NCI-H460 (cell line): ENCODE measurements at regions not wholly inside any gene's neighbourhood (a gene's known extent, or its start where the extent isn't known, plus 50 kb on each side); places are given as distances from the start of the nearest gene placed in this dataset.

ENCODE experiments used
- DNase-seq: peaks from one replicate; pipeline ENCODE4 v3.0.0-alpha.2; 2016; ENCODE audit warnings: low read depth; ENCODE audit errors: extremely low read depth

DNA sequence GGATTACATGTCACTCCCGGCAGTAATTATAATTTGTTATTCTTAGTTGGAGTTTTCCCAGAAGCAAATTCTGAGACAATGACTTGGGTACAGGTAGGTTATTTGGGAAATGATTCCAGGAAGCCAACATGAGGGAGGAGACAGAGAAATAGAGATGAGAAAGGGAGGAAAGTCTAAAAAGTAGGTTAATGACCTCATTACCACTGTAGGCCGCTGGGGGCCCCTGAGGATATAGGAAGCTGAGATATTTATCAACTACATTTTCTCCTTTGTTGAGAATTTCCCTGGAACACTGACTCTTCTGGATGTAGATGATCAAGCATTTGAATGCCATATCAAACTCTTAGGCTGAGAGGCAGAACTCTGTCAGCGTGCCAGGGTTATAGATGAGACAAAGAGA lies 284.3 kb downstream of the ICOS start:
- DNase-seq, result no peak

DNA sequence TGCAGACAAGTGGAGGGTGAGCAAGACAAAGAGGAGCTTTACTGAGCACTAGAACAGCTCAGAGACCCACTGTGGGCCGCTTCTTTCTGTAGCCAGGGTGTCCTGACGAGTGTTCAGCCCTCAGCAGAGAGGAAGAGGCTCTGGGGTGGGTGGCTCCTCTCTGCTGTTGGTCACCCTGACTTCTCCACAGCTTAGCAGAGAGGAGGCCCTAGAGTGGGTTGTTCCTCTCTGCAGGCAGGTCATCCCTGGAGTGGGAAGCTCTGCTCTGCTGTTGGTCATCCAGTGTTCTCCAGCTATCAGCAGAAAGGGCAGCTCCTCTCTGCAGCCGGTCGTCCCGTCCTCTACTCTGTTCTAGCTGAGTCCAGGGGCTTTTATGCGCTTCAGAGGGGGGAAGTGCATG lies 286.5 kb downstream of the ICOS start:
- DNase-seq, result no peak

DNA sequence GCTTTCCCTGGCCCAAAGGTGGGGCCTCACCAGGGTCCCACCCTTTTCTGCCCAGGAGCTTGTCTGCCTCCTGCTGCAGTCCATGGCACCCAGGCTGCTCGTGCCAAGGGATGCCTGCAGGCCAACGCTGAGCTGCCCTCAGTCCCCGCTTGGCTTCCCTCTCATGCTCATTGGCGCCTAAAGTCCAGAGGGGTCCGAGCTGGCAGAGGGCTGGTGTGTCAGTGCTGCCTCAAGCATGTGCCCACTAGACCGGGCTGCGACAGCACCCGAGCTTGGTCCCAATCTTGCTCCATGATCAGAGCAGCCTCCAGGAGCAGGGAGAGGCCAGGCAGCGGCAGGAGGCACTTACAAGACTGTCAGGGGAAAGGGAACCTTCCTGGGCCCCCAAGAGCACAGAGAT lies 287.0 kb downstream of the ICOS start:
- no peak for DNase-seq

DNA sequence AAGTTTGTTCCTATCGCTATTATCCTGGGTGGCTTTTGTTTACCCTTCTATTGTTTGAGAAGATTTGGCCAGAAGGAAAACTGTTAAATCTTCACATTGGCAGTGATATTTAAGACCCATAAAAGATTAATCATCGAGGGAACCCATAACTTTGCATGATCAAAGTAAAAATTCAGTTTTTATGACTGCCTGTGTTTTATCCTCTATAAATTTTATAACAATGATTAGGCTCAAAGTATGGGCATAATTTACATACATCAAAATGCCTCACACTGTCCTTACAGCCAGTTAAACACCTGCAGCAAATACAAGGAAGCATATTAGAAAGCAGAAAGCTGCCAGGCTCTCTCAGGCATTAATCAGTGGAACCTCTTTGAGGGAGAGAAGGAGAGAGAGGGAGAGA lies 289.1 kb downstream of the ICOS start:
- DNase-seq, result no peak

DNA sequence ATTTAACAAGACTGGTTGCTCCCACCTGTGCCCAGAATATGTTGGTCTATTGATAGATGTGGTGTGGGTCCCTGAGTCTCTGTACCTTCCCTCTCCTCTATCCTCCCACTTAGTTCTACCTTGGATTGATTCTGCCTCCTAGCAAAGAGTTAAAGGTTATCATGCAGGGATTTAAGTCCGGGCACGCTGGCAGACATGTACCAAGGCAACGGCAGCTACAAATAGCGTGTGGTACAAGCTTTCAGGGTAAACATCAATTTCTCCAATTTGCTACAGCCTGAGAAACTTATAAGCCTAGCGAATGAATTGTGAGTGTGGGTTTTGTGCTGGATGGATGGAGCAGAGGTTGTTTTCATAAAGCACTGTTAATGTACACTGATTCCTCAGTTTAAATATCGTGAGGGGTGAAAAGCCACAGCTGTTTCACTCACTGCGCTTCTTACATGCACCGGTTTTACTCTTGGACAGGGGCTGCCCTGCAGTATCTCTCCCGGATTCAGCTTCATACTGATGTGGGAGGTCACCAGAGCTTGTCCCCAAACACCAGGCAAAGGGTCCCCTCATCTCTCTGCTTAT lies 289.8 kb downstream of the ICOS start:
- DNase-seq, result no peak

DNA sequence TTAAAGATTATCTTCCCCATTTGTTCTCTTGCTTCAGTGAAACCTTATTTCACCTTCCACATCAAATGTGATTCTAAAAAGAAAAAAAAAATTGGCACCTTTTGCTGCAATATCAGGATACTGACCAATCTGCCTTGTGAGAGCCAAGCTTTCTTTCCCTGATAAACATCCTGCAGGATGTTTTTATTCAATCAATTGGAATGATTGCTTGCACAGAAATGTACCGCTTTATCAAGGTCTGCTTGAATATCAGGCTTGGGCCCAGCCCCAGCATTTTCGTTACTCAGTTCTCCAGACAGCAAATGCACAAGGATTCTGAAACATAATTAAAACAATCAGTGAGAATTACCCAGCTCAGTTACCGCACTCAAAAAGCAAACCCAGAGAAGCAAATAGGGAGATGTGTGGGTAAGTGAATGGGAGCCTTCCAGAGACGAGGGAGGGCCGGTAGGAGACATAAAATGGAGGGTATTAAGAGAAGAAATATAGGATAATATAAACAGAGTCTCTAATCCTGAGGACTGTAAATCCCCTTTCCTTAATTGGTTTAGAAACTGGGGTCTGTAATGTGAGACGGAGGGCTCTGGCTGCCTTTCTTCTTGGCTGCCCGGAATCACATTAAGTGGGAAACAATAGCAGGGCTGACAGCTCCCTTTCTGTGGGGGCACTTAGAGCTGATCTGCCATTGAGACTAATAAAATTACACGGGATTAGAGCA lies 291.8 kb downstream of the ICOS start:
- DNase-seq, result no peak

DNA sequence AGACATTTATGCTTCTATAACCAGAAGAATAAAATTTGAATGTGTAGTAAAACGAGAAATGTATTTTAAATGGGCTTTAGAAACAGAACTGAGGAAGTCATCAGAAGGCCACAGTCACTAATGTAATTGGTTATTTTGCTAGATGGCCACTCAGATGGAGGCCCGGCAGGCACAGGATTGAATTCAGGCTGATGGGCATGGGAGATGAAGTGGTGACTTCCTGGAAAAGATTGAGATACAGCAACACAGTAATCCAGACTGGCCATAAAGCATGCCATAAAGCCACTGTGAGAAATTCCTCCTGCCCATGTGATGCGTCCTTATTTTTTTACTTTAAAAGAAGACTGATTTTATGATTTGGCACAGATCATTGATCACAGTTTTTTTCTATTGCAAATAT lies 297.7 kb downstream of the ICOS start:
- DNase-seq, result no peak

DNA sequence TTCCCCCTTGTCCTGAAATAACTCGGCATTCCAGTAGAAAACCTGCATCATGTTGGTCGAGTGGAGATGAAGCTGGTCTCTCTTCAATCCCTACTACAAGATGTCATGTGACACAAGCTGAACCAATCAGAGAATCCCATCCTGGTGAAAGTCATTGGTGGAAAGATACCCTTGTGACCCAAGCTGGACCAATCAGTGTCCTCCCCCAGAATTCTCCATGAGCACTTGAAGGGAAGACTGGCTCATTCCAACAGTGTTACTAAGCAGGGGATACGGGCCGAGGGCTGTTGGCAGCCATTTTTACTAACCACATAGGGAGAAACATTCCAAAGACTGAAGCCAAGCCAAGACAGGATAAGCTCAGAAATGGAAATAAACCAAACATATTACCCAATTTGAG lies 298.3 kb downstream of the ICOS start:
- DNase-seq, result no peak

DNA sequence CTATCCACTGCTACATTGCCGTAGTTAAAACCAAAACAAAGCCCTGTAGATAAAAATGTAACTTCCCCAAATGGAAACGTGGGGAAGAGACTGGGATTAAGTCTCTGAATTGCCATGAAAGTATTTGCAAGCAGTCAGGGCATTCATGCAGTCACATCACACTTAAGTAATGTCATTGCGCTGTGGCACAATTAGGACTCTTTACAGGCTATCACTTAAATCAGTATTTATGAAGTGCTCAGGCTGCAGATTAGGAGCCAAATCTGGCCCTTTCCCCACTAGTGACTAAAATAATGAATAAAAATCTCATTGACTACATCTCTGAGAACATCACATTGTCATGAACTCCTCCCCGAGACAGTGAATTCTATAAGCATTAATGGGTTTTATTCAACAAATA lies 300.9 kb downstream of the ICOS start:
- DNase-seq, result no peak

DNA sequence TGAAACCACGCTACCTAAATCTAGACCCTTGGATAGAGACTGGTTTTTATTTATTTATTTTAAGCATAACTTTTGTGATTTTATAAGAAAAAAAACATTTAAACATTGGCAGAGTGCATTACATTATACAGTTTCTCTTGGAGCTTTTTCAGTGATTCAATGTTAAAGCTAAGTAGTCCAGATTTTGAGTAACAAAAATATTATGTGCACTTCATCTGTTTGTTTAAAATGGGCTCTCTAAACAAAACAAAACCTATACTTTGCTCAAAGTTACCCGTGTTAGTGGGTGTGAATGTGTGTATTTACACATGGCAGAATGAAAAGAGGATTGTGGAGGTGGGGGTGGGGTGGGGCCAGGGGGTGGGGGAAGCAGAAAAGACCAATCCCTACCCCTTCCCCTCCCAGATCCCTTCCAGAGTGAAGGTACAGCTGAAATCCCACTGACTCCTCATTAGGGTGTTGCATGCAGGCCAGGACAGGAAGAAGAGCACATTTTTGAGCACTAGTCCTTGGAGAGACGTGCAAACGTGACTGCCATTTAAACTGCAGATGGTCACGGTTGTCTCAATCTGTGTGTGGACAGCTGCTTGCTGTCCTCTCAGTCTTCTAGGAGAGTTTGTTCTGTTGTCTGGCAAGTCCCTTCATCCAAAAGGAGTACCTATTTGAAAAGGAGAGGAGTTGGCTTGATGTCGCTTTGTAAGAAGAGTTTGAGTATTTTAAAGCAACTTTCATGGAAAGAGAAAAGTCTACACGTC lies 303.0 kb downstream of the ICOS start:
- DNase-seq, result no peak

DNA sequence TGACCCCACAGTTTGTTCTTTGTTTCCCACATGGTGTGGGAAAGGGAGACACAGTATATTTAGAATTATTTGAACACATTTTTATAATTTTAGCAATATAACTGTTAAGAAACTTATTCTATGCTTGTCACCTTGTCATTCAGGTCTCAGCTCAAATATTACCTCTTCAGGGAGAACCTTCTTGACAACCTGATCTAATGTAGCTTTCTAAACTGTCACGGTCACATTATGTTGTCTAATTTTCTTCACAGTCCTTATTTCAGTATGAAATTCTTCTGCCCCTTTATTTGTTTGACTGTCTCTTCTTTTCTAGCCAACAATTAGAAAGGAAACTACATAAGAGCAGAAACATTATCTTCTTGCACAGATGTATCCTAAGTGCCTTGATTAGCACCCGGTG lies 304.3 kb upstream of the PARD3B start:
- no peak for DNase-seq

DNA sequence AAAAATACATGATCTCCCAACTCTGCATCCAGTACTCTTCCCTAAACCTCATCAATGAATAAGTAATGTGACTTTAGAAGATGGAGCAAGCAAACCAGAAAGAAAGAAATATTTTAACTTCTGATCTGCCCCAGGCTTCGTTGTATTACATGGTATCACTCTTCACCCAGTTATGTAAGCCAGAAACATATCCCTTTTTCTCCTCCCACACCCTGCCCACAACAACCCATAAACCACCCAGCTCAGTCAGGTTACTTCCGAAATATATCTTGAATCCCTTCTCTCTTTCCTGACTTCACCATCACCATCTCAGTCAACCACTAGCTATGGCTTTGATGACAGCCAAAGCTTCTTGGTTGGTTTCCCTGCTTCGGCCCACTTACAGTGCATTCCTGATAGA lies 295.8 kb upstream of the PARD3B start:
- no peak for DNase-seq

DNA sequence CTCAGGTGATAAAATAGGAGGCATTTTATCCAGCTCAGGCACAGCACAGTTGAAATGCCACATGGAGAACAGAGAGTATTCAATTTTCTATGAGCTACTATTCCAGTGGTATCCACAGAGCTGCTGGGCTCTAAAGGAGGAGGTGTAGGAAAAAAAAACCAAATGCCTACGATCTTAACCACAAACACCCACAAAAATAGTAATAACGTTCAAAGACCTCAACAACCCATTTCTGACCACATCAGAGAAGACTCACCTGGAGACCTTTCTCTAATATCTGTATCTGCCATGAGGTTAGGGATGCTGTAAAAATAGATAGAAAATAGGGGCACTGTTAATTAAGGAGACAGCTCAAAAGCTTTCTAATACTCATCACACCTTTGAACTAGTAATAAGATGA lies 294.6 kb upstream of the PARD3B start:
- no peak for DNase-seq

DNA sequence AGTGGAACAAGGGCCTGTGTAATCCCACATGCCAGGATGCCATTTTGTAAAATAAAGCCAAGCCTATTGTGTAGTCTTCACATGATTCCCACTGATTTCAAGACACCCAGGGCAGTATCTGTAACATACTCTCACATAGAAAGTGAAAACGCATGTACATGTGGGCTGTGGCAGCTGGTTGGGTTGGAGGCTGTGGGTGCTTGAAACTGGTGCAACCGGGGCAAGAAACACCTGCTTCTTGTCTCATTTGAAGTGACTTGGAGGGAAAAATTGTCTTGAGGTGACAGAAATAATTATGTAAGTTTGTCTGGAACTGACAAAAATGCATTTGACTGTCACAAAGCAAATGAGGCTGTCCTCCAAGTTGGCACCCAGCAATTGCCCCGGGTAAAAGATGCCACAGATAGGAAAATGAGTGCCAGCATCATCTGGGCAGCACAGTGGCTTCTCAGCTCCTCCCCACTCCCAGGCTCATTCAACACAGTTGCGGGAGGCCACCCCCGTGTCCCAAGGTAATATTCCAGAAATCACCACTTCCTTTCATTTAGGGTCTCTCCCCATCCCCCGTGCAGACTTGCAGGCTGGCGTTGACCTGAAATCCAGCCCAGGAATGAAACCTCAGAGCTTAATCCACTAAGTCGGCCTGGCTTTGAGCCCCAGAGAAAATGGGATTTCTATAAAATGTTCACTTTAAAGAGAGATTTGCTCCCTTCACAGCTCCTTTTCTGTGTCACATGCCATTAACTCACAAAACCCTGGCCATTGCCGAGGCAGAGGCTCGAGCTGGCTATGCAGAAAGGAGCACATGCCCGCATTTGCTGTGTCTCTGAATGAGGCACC lies 293.9 kb upstream of the PARD3B start:
- DNase-seq, result no peak

DNA sequence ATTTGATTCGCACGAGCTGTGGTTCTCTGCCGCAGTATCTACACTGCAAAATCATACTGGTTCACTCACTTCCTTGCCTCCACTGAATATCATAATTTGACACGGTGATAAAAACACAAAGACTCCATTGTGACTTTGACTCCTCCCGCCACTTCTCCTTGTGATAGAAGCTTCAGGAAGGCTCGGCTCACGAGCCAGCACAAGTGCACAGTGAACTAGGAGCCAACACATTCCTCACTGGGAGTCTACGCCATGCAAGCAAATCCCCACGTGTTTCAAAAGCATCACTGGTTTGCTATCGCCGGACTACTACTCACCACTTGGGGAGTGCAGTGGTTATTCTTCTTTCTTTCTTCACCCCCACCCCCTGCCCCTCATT lies 293.3 kb upstream of the PARD3B start:
- DNase-seq, result no peak

DNA sequence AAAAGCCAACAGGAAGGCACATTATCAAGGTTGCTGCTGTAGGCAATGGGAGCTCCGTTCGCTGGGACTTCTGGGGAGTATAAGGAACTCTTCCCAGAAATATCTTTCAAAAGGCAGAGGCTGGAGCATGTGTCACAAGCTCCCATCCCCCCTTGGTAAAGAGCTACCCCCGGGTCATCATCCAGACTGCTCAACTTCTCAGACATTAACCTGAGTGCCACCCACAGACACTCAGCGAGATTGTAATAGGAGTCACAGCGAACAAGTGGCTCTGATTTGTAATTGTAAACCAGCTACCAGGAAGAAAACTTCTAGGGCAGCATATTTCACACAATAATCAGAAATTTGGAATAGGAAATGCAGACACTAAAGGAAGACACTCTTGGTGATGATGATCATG lies 290.2 kb upstream of the PARD3B start:
- DNase-seq, result no peak

DNA sequence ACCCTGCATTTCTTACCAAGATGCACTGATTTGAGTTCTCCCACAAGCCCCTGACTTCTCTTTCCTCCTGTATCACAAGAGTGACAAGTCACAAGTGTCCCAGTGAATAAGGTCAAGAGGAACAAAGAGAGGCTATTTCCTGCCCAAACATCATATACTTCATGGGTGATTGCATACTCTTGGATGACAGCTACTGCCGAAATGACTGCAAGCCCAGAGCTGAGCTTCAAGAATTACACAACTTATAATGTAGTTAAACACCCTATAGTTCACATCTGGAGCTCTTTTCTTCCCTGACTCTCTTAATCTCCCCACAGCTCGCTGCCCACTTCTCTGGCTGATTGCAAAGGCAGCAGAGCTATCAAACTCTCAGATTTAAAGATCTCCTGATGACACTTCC lies 289.7 kb upstream of the PARD3B start:
- no peak for DNase-seq

DNA sequence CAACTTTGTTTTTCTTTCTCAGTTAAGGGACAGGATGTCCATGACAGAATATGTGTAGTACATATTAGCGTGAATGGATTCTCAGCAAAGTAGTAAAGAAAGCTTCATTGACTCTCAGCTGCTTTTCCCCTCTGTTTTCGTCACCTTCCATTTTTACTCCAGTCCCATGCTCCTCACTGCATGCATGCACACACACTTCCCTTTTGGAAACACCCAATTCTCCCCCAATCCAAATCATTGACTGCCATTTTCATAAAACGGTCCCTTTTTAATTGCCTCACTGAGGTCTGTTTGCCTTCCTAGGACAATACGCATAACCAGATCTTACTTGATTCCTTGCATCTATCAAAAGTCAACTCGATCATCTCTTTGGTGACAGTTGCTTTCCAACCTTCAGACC lies 287.5 kb upstream of the PARD3B start:
- DNase-seq, result no peak

DNA sequence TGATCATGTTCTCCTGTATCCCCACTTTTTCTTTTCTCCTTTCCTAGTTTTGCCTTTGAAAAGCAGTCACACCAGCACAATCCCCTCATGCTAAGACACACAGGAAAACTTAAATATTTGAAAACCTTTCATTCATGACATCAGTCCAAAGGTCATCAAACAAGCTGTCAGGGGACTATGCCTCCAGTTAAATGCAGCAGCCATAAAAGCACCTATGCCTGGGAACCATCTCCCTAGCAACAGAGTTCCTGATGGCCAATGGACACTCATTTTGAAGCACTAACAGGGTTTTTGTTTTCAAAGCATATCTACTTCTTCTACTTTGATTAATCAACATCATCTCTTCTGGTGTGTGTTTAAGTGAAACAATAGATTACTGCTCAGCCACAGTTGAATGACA lies 286.4 kb upstream of the PARD3B start:
- no peak for DNase-seq

DNA sequence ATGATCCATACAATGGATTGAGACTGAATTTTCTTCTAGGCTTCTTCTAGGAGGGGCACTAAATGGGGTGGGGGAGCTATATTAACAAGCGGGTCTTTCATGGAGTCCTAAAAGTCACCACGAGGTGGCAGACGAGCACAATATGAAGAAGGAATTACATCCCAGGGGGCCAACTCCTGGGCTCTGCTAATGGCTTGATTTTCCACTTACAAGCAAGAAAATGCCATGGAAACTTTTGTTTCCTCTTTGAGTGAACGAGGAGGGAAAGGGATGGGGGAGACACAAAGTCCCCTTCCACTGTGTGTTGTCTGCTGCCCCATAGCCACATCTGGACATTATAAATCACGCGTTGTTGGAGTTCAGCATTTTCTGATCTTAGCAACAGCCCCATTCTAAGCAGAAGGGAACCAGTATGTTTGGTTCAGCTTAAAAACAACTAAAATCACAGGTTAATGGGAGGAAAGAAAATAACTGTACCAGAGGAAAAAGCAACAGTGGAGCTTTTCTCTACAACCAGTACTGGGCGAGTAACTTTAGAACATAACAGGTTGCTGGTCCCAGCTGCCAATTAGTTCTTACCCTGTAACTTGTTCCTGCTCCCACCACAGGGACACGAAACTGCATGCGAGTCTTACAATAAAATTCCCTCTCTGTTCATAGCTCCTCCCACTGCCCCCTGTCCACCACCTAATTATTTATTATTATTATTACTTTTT lies 285.0 kb upstream of the PARD3B start:
- peak; percentile 70 for DNase-seq

DNA sequence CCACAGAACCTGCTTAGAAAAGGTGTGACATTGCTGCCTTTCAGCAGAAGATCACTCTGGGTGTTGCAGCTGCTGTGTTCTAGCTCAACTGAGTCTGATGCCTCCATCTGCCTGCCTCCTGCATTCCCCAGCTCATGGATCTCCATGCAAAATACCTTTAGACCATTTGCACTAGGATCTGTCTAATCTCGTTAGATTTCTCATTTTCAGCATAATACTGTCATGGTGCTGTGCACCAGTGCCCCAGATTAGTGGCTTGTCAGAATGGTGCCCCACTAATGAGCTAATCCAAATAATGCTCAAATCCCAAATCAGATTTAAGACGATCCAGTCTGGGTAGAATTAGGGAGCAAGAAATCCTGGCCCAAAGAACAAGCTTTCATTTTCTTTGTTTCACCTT lies 284.4 kb upstream of the PARD3B start:
- DNase-seq, result no peak
